Gastrocnemius medialis (tissue), 4 donors: ENCODE measurements at regions not wholly inside any gene's neighbourhood (a gene's known extent, or its start where the extent isn't known, plus 50 kb on each side); places are given as distances from the start of the nearest gene placed in this dataset.

Experiments used
- CTCF ChIP-seq, 5 experiments: fragments of 450-650 bp in 3 of 5; fragments of 200-600 bp in 2 of 5; sonication (generic) in 2 of 5; IDR thresholded peaks in 4 of 5; conservative IDR thresholded peaks in 1 of 5; 1 replicate in 4 of 5; 2 replicates in 1 of 5; pipeline ENCODE4 v1.5.1; 2016 to 2019; ENCODE audit warnings: antibody characterized with exemption in 5 of 5, mild to moderate bottlenecking in 3 of 5, moderate library complexity in 3 of 5
- POLR2A ChIP-seq, 2 donors: fragments of 450-650 bp; IDR thresholded peaks; one replicate each; pipeline ENCODE4 v1.6.1; 2017; ENCODE audit warnings: antibody characterized with exemption in 2 of 2, mild to moderate bottlenecking in 2 of 2, moderate library complexity in 2 of 2

- TF ChIP-seq CTCF (IDR thresholded peaks at IDR 0.05 in 4 of 5, conservative IDR thresholded peaks at IDR 0.05 in 1 of 5) (no peak), POLR2A (IDR thresholded peaks at IDR 0.05) (no peak)
Measured at GRCh38 chr6:66992660-66993059, 1285.6 kb upstream of the EYS start.
